ENCODE measurements at regions not wholly inside any gene's neighbourhood (a gene's known extent, or its start where the extent isn't known, plus 50 kb on each side); places are given as distances from the start of the nearest gene placed in this dataset.

GRCh38 chr3:83706669-83707068, 1252.1 kb upstream of the CADM2 start:
- DNase-seq (ENCODE audit: low spot score in 2 of 2): no peak
- Histone ChIP-seq H3K36me3 (no peaks in the 10 kb centered on the region), H3K4me3 (no peak overlapping the region), H3K27ac (no peak overlapping the region), H3K4me1 (no peaks in the 10 kb centered on the region), H3K27me3 (no peaks in the 10 kb centered on the region), H3K9me3 (peaks cover 0 to 5% of the 10 kb centered on the region in 2 donors)
- TF ChIP-seq POLR2AphosphoS5 (IDR thresholded peaks at IDR 0.05) (no peak), CTCF (IDR thresholded peaks at IDR 0.05) (no peak), POLR2A (IDR thresholded peaks at IDR 0.05) (no peak)
- intact Hi-C loops (cut with DNase I; ENCODE audit: low total_unique reads): no loop called here

- Histone ChIP-seq H3K9me3 (no peaks in the 10 kb centered on the region), H3K27me3 (no peaks in the 10 kb centered on the region), H3K36me3 (no peaks in the 10 kb centered on the region), H3K27ac (no peak overlapping the region), H3K4me1 (no peaks in the 10 kb centered on the region), H3K4me3 (no peak overlapping the region)
- no peak for TF ChIP-seq POLR2AphosphoS5 (IDR thresholded peaks at IDR 0.05)
- TF ChIP-seq CTCF (IDR thresholded peaks at IDR 0.05): no peak
- TF ChIP-seq POLR2A (IDR thresholded peaks at IDR 0.05): no peak
- no peak for DNase-seq (ENCODE audit: low spot score in 2 of 2)
- intact Hi-C loops (cut with DNase I; ENCODE audit: low total_unique reads): no loop called here
Observed at GRCh38 chr3:83715307-83715706, 1243.5 kb upstream of the CADM2 start.

- Histone ChIP-seq H3K36me3 (no peaks in the 10 kb centered on the region), H3K4me1 (no peaks in the 10 kb centered on the region), H3K27me3 (no peaks in the 10 kb centered on the region), H3K4me3 (no peak overlapping the region), H3K9me3 (peaks cover 17 to 32% of the 10 kb centered on the region in 2 donors), H3K27ac (no peak overlapping the region)
- DNase-seq (ENCODE audit: low spot score in 2 of 2): no peak
- intact Hi-C loops (cut with DNase I; ENCODE audit: low total_unique reads): no loop called here
- TF ChIP-seq POLR2A (IDR thresholded peaks at IDR 0.05): no peak
- TF ChIP-seq CTCF (IDR thresholded peaks at IDR 0.05): no peak
- no peak for TF ChIP-seq POLR2AphosphoS5 (IDR thresholded peaks at IDR 0.05)
Observed at GRCh38 chr3:83729576-83729975, 1229.2 kb upstream of the CADM2 start.

GRCh38 chr3:83734656-83735055, 1224.1 kb upstream of the CADM2 start:
- Histone ChIP-seq H3K27ac (no peak overlapping the region), H3K36me3 (no peaks in the 10 kb centered on the region), H3K27me3 (no peaks in the 10 kb centered on the region), H3K4me1 (no peaks in the 10 kb centered on the region), H3K9me3 (no peaks in the 10 kb centered on the region), H3K4me3 (no peak overlapping the region)
- TF ChIP-seq CTCF (IDR thresholded peaks at IDR 0.05) (no peak), POLR2AphosphoS5 (IDR thresholded peaks at IDR 0.05) (no peak), POLR2A (IDR thresholded peaks at IDR 0.05) (no peak)
- intact Hi-C loops (cut with DNase I; ENCODE audit: low total_unique reads): no loop called here
- no peak for DNase-seq (ENCODE audit: low spot score in 2 of 2)

- TF ChIP-seq POLR2AphosphoS5 (IDR thresholded peaks at IDR 0.05): no peak
- no peak for TF ChIP-seq CTCF (IDR thresholded peaks at IDR 0.05)
- TF ChIP-seq POLR2A (IDR thresholded peaks at IDR 0.05): no peak
- H3K4me1 ChIP-seq: no peaks in the 10 kb centered on the region
- H3K36me3 ChIP-seq: no peaks in the 10 kb centered on the region
- no peak for DNase-seq (ENCODE audit: low spot score in 2 of 2)
- no peak overlapping the region for H3K27ac ChIP-seq
- H3K4me3 ChIP-seq: no peak overlapping the region
- H3K27me3 ChIP-seq: no peaks in the 10 kb centered on the region
- H3K9me3 ChIP-seq: no peaks in the 10 kb centered on the region
- intact Hi-C loops (cut with DNase I; ENCODE audit: low total_unique reads): no loop called here
Observed at GRCh38 chr3:83738202-83738601, 1220.6 kb upstream of the CADM2 start.

Data from breast epithelium (tissue), 4 donors.